ENCODE measurements at regions not wholly inside any gene's neighbourhood (a gene's known extent, or its start where the extent isn't known, plus 50 kb on each side); places are given as distances from the start of the nearest gene placed in this dataset.

DNA sequence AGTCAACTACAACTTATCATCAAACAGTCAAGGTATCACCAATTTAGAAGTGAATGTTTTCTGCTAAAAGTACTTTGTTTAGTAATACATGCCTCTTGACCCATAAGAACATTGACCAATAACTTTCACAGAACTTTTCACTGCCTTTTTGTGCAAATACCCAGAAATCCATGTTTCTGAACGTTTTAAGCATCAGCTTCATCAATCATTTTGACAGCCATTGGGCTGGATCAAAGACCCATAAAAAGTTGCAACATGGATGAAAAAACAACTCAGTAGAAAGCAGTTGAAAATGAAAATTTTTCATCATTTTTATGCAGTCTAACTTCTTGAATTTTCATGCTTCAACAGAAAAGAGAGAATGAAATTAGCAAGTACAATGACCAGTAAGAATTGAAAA lies 466.7 kb downstream of the TRAM1L1 start:
- TF ChIP-seq, protein P1, sequence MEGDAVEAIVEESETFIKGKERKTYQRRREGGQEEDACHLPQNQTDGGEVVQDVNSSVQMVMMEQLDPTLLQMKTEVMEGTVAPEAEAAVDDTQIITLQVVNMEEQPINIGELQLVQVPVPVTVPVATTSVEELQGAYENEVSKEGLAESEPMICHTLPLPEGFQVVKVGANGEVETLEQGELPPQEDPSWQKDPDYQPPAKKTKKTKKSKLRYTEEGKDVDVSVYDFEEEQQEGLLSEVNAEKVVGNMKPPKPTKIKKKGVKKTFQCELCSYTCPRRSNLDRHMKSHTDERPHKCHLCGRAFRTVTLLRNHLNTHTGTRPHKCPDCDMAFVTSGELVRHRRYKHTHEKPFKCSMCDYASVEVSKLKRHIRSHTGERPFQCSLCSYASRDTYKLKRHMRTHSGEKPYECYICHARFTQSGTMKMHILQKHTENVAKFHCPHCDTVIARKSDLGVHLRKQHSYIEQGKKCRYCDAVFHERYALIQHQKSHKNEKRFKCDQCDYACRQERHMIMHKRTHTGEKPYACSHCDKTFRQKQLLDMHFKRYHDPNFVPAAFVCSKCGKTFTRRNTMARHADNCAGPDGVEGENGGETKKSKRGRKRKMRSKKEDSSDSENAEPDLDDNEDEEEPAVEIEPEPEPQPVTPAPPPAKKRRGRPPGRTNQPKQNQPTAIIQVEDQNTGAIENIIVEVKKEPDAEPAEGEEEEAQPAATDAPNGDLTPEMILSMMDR (conservative IDR thresholded peaks at IDR 0.05; ENCODE audit: low read depth, low read length) = no peak
- TF ChIP-seq EZH2 (IDR thresholded peaks at IDR 0.05; ENCODE audit: low read length, unreplicated experiment) (no peak), EZH2phosphoT487 (IDR thresholded peaks at IDR 0.05; ENCODE audit: borderline replicate concordance, low read length) (no peak)

Data from PC-3 (cell line).